CD4-positive, alpha-beta T cell treated with Interleukin-6 at 100 ng/mL for 8 hours (primary cell): ENCODE measurements at regions not wholly inside any gene's neighbourhood (a gene's known extent, or its start where the extent isn't known, plus 50 kb on each side); places are given as distances from the start of the nearest gene placed in this dataset.
"Not testable (repeated sequence)": the region's sequence is repeated elsewhere in the genome, so short reads cannot be mapped to it uniquely, and the experiment has no call there.

Experiments
- DNase-seq: peaks from one replicate; pipeline ENCODE4 v3.0.0-alpha.2; 2020; ENCODE audit warnings: mixed read lengths, low spot score

DNA sequence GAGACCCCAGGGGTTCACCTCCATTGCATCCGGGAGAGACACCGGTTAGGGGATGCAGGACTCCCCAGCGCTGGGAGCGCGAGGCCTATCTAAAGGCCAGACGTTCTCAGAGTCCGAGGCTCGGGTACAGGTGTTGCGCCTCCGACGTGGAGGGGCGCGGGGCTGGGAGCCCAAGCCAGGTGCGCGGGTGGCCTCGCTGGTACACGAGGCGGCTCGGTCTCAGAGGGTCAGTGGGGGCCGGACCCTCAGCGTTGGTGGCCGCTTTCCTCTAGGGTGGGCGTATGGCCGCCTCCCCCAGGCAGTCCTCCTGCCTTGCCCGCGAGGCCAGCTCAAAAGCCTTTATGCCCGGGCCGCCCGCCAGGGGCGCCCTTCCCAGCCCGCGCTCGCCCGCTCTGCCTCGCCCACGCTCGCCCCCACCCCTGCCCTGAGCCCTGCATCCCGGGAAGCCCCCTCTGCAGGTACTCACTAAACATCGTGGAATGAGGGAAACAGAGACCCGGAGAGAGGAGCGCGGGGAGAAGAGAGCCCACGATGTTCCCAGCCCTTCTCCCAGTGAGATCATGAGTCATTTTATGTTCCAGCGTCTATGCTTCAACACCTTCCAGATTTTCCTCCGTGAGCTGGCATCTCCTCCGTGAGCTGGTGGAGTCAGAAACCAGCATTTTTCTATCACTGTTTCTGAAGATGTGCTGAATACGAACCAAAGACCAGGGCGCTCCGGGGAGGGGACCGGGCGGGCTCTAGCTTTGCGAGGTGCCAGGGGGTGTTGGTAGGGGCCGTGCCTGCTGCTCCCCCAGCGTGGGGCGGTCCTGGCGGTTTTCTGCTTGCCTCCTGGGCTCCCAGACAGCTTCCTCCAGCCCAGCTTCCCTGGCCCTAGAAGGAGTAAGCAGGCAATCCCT, 73.8 kb downstream of the DIO3 start:
- no peak for DNase-seq

DNA sequence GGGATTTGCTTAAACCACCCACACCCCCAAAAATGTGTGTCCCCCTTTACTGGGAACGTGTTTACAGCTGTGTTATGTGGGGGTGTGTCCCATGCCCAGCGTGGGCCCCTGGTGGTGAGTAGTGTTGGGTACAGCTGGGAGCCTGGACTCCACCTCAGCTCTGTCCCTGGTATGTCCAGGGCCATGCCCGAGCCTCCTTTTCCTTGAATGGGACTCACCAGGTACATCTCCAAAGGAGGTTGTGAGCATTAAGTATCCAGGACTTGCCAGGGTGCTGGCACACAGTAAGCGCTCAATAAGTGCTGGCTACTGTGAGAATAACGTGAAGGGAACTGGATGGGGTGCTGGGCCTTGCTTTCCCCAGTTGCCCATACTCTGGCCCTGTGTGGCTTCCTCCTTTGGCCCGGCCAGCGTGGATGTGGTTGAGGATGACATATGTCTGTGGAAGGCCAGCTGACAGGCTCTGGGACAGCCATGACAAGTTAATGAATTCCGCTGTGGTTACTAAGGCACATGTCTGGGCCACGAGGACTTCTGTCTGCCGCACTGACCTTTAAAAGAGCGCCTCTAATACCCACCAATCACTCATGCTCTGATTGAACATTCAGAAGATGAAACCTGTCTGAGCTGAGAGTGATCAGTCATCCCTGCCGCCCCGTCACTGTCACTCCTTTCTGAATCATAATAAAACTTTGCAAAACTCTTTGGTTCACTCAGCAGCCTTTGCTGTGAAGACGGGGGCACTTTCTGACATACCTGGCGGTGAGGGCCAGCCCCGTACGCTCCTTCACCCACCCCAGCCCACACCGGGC, 74.7 kb downstream of the DIO3 start:
- DNase-seq: no peak

- DNase-seq: no peak
Observed at GRCh38 chr14:101639241-101639833, 78.0 kb downstream of the DIO3 start.

- no peak for DNase-seq
Observed at GRCh38 chr14:101643651-101644050, 82.4 kb downstream of the DIO3 start.

DNA sequence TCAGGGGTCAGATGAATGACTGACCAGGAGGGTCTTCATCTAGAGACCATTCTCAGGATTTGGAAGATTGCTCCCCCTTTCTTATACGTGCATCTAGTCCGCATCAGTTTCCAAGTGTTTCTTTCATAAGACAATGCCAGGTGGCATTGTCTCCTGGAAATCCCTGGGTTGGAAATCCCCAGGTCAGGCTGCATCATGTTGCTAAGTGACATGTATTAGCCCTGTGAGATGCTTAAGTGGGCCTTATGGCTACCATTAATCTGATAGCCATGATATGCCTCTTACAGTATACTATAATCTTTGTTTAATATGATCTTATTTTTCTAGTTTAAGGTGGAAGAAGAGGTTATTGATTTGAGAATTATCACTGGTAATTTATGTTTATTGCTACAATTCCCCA, 92.8 kb downstream of the DIO3 start:
- DNase-seq: no peak

DNA sequence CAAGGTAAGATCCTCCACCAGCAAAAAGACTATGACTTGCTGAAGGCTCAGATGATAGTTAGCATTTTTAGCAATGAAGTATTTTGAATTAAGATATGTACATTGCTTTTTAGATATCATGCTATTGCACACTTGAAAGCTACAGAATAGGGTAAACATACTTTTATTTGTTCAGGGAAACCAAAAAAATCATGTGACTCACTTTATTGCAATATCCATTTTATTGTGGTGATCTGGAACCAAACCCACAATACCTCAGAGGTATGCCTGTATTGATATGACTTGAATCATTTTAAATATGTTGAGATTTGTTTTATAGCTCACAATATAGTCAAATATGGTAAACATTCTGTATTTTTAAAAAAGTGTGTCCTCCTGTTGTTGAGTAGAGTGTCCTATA, 96.1 kb downstream of the DIO3 start:
- DNase-seq: no peak

- DNase-seq: no peak
Observed at GRCh38 chr14:101665478-101666078, 95.9 kb upstream of the PPP2R5C start.

GRCh38 chr14:101666264-101666663, 95.2 kb upstream of the PPP2R5C start:
- no peak for DNase-seq

GRCh38 chr14:101669629-101670028, 91.9 kb upstream of the PPP2R5C start:
- no peak for DNase-seq

DNA sequence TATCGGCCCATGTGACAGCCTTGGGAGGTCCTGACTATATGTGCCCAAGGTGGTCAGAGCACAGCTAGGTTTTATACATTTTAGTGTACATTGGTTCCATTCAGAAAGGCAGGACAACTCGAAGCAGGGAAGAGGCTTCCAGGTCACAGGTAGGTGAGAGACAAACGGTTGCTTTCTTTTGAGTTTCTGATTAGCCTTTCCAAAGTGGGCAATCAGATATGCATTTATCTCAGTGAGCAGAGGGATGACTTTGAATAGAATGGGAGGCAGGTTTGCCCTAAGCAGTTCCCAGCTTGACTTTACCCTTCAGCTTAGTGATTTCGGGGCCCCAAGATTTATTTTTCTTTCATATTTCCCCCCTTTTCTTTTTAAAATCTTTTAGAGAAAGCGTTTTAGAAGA, 87.6 kb upstream of the PPP2R5C start:
- no peak for DNase-seq

DNA sequence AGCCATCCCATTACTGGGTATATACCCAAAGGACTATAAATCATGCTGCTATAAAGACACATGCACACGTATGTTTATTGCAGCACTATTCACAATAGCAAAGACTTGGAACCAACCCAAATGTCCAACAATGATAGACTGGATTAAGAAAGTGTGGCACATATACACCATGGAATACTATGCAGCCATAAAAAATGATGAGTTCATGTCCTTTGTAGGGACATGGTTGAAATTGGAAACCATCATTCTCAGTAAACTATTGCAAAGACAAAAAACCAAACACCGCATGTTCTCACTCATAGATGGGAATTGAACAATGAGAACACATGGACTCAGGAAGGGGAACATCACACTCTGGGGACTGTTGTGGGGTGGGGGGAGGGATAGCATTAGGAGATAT, 85.7 kb upstream of the PPP2R5C start:
- DNase-seq: not testable (repeated sequence)

DNA sequence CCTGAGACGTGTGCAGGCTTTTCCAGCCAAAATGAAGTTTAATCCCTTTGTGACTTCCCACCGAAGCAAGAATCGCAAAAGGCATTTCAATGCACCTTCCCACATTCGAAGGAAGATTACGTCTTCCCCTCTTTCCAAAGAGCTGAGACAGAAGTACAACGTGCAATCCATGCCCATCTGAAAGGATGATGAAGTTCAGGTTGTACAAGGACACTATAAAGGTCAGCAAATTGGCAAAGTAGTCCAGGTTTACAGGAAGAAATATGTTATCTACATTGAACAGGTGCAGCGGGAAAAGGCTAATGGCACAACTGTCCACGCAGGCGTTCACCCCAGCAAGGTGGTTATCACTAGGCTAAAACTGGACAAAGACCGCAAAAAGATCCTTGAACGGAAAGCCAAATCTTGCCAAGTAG, 83.6 kb upstream of the PPP2R5C start:
- not testable (repeated sequence) for DNase-seq

DNA sequence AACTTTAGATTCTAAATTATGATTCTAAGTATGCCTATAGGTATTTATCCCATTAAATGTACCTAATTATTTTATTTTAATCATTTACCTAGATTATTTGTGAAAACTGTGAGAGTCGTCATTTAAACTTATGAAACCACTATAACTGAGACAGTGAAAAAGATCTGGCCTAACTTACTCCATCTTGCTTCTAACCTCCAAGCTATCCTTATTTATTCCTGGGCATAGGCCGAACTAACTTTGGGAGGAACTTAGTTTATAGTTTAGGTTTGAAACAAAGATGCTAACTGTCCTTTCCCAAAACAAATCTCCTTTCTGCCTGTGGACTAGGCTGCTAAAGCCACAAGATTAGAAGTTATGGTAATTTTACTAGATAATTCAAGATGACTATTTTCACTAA, 79.7 kb upstream of the PPP2R5C start:
- DNase-seq: no peak

DNA sequence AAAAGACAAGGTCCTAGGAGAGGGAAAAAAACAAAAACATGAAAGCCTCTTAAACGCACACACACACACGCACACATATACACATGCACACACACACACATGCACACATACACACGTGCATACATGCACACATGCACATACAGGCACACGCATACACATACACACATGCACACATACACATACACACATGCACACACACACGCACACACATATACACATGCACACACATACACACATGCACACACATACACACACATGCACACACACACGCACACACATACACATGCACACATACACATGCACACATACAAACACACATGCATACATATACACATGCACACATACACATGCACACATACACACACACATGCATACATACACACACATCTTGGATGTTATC, 78.1 kb upstream of the PPP2R5C start:
- DNase-seq: no peak

DNA sequence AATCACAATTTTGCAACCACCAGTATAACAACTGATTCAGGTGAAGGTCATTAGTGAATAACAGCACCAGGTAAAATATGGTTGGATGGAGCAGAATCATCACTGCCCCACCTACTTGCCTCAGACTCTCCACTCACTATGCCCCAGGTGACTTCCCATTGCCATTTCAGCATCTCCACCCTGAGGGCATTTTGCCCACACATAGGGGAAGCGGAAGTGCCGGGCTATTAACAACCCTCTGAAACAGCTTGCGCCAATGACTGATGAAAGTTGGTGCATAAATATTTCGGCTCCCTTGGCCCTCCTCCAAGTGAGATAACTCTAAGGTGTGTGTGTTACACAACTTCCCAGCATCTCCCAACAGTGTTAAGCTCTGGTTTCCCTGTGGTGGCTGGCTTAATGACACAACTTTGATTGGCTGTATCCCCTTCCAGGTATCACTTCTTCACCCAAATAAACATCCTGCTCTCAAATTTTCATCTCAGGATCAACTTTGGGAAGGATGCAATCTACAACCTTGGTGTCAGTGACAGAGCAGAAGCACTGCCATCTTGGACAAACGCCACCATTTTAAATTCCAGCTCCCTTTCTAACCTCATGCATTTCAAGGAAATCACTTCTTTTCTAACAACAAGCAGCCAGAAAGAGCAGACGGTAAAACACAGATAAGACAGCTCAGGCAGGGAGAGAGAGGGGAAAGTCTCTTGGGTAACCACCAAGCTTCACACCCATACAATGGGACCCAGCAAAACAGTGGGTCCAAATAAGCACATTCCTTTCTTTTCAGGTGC, 73.6 kb upstream of the PPP2R5C start:
- DNase-seq: no peak

DNA sequence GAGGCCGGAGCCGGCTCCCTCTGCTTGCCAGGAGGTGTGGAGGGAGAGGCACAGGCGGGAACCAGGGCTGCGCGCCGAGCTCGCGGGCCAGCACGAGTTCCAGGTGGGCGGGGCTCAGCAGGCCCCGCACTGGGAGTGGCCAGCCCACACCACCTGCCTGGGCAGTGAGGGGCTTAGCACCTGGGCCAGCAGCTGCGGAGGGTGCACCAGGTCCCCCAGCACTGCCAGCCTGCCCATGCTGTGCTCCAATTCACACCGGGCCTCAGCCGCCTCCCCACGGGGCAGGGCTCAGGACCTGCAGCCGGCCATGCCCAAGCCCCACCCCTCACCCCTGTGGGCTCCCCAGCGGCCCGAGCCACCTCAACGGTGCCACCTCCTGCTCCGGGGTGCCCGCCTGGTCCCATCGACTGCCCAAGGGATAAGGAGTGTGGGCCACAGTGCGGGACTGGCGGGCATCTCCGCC, 72.4 kb upstream of the PPP2R5C start:
- no peak for DNase-seq

GRCh38 chr14:101689966-101690365, 71.5 kb upstream of the PPP2R5C start:
- DNase-seq: not testable (repeated sequence)

GRCh38 chr14:101695659-101696058, 65.8 kb upstream of the PPP2R5C start:
- no peak for DNase-seq

- no peak for DNase-seq
Observed at GRCh38 chr14:101704140-101704539, 57.4 kb upstream of the PPP2R5C start.

GRCh38 chr14:101705733-101706508, 55.6 kb upstream of the PPP2R5C start:
- DNase-seq: peak; percentile 76
